ENCODE measurements at regions not wholly inside any gene's neighbourhood (a gene's known extent, or its start where the extent isn't known, plus 50 kb on each side); places are given as distances from the start of the nearest gene placed in this dataset.

DNA sequence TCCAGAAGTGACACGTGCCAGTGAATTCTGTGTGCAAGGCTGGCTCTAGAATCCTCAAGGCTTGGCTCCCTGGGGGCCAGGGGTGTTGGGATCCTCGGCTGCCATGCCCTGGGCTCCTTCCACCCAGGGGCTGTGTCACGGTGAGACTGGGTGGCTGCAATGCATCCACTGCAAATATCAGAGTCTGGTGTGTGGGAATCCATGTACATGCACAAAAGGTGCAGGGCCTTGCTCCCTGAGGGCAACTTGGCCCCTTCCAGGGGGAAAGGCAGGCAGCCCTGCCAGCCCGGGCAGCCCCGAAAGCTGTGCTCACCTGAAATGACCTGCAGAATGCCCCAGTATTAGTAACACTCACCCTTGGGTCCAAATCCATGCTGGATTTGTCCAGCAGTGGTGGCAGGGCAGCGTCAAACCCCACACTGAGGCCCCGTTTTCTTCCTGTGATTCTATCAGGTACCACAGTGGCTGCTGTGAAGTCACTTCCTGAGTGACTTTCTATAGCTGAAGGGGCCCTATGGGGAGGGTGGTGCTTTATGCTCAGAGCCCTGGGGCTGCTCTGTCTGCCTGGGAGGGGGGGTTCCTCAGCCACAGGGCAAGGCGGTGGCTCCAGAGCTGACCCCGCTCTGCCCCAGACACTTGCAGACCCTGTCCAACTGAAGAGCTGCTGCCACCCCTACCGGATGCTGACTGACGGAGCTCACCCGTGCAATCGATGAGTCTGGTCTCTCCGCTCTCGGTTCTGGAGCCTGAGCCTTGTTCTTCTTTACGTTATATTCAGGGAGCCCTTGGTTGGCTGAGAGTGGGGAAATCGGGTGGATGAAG is 317.7 kb downstream of the GLRX3 start:
- TF ChIP-seq, protein P1, sequence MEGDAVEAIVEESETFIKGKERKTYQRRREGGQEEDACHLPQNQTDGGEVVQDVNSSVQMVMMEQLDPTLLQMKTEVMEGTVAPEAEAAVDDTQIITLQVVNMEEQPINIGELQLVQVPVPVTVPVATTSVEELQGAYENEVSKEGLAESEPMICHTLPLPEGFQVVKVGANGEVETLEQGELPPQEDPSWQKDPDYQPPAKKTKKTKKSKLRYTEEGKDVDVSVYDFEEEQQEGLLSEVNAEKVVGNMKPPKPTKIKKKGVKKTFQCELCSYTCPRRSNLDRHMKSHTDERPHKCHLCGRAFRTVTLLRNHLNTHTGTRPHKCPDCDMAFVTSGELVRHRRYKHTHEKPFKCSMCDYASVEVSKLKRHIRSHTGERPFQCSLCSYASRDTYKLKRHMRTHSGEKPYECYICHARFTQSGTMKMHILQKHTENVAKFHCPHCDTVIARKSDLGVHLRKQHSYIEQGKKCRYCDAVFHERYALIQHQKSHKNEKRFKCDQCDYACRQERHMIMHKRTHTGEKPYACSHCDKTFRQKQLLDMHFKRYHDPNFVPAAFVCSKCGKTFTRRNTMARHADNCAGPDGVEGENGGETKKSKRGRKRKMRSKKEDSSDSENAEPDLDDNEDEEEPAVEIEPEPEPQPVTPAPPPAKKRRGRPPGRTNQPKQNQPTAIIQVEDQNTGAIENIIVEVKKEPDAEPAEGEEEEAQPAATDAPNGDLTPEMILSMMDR (IDR thresholded peaks at IDR 0.05; ENCODE audit: insufficient read depth, low read length): no peak
- TF ChIP-seq, protein P2, sequence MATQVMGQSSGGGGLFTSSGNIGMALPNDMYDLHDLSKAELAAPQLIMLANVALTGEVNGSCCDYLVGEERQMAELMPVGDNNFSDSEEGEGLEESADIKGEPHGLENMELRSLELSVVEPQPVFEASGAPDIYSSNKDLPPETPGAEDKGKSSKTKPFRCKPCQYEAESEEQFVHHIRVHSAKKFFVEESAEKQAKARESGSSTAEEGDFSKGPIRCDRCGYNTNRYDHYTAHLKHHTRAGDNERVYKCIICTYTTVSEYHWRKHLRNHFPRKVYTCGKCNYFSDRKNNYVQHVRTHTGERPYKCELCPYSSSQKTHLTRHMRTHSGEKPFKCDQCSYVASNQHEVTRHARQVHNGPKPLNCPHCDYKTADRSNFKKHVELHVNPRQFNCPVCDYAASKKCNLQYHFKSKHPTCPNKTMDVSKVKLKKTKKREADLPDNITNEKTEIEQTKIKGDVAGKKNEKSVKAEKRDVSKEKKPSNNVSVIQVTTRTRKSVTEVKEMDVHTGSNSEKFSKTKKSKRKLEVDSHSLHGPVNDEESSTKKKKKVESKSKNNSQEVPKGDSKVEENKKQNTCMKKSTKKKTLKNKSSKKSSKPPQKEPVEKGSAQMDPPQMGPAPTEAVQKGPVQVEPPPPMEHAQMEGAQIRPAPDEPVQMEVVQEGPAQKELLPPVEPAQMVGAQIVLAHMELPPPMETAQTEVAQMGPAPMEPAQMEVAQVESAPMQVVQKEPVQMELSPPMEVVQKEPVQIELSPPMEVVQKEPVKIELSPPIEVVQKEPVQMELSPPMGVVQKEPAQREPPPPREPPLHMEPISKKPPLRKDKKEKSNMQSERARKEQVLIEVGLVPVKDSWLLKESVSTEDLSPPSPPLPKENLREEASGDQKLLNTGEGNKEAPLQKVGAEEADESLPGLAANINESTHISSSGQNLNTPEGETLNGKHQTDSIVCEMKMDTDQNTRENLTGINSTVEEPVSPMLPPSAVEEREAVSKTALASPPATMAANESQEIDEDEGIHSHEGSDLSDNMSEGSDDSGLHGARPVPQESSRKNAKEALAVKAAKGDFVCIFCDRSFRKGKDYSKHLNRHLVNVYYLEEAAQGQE (IDR thresholded peaks at IDR 0.05; ENCODE audit: insufficient replicate concordance, low read depth): no peak
- TF ChIP-seq POLR2AphosphoS5 (IDR thresholded peaks at IDR 0.05; ENCODE audit: low read depth) (no peak), GABPA (IDR thresholded peaks at IDR 0.05; ENCODE audit: low read depth) (no peak), SPI1 (IDR thresholded peaks at IDR 0.05; ENCODE audit: borderline replicate concordance, low read depth) (no peak)
